Retinal pigment epithelial cell (primary cell): ENCODE measurements at regions not wholly inside any gene's neighbourhood (a gene's known extent, or its start where the extent isn't known, plus 50 kb on each side); places are given as distances from the start of the nearest gene placed in this dataset.

Experiments
- DNase-seq: peaks from one replicate; pipeline ENCODE4 v3.0.0-alpha.2; 2010; ENCODE audit warnings: low read depth
- H3K4me3 ChIP-seq: 2 replicates; pipeline ENCODE4 v1.5.1; 2011; ENCODE audit warnings: mild to moderate bottlenecking, low read length, control low read depth, moderate library complexity
- CTCF ChIP-seq: conservative IDR thresholded peaks from 2 replicates; pipeline ENCODE4 v1.5.1; 2011; ENCODE audit warnings: low read depth, low read length, control low read depth, inconsistent platforms

- no peak for TF ChIP-seq CTCF
- no peak for DNase-seq
- H3K4me3 ChIP-seq, result no peak overlapping the region
These were observed 172.1 kb upstream of the ARL4C start for GRCh38 chr2:234669001-234669400.

GRCh38 chr2:234666911-234667310, 170.0 kb upstream of the ARL4C start:
- DNase-seq, result no peak
- TF ChIP-seq CTCF, result no peak
- no peak overlapping the region for H3K4me3 ChIP-seq

GRCh38 chr2:234665304-234665703, 168.4 kb upstream of the ARL4C start:
- no peak for DNase-seq
- H3K4me3 ChIP-seq, result no peak overlapping the region
- no peak for TF ChIP-seq CTCF

GRCh38 chr2:234661849-234662248, 165.0 kb upstream of the ARL4C start:
- H3K4me3 ChIP-seq, result no peak overlapping the region
- no peak for TF ChIP-seq CTCF
- DNase-seq, result no peak

GRCh38 chr2:234661175-234661574, 164.3 kb upstream of the ARL4C start:
- TF ChIP-seq CTCF, result no peak

GRCh38 chr2:234655706-234656105, 158.8 kb upstream of the ARL4C start:
- no peak for DNase-seq
- no peak for TF ChIP-seq CTCF
- no peak overlapping the region for H3K4me3 ChIP-seq

More at GRCh38 chr2:234661175-234661574, 164.3 kb upstream of the ARL4C start:
- no peak for DNase-seq
- no peak overlapping the region for H3K4me3 ChIP-seq

GRCh38 chr2:234650911-234651310, 154.0 kb upstream of the ARL4C start:
- no peak for TF ChIP-seq CTCF
- no peak overlapping the region for H3K4me3 ChIP-seq
- DNase-seq, result no peak
